MM.1S (cell line): ENCODE measurements at regions not wholly inside any gene's neighbourhood (a gene's known extent, or its start where the extent isn't known, plus 50 kb on each side); places are given as distances from the start of the nearest gene placed in this dataset.

Source experiments
- EZH2 ChIP-seq: fragments of 300-600 bp; sonication (generic); optimal IDR thresholded peaks from 2 replicates; pipeline ENCODE3; 2017; ENCODE audit warnings: low read depth, mild to moderate bottlenecking, antibody characterized with exemption, low read length, mixed read lengths
- TF ChIP-seq, protein P1 (sequence below): fragments of 300-600 bp; sonication (generic); IDR thresholded peaks from 2 replicates; pipeline ENCODE4 v1.5.1; 2016; ENCODE audit warnings: antibody characterized with exemption, low read length, mixed read lengths

DNA sequence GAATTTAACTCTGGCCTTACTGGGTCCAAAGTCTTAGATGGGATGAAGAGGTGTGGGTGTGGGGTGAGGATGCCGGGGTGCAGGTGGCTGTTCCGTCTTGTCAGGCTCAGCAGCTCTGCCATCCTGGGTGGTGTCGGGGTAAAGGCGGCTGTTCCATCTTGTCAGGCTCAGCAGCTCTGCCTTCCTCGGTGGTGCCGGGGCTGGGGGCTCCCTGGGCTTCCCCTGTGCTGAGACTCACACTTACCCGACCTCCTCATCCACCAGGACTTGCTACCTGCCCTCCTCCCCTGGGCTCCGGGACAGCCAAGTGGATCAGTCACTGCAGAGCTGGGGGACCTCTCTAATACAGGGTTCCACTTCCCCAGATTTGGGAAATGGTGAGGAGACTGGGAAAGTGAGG is 244.3 kb upstream of the SHH start:
- TF ChIP-seq, protein P1, sequence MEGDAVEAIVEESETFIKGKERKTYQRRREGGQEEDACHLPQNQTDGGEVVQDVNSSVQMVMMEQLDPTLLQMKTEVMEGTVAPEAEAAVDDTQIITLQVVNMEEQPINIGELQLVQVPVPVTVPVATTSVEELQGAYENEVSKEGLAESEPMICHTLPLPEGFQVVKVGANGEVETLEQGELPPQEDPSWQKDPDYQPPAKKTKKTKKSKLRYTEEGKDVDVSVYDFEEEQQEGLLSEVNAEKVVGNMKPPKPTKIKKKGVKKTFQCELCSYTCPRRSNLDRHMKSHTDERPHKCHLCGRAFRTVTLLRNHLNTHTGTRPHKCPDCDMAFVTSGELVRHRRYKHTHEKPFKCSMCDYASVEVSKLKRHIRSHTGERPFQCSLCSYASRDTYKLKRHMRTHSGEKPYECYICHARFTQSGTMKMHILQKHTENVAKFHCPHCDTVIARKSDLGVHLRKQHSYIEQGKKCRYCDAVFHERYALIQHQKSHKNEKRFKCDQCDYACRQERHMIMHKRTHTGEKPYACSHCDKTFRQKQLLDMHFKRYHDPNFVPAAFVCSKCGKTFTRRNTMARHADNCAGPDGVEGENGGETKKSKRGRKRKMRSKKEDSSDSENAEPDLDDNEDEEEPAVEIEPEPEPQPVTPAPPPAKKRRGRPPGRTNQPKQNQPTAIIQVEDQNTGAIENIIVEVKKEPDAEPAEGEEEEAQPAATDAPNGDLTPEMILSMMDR: no peak
- no peak for TF ChIP-seq EZH2
